GM12878 (cell line): ENCODE measurements at regions not wholly inside any gene's neighbourhood (a gene's known extent, or its start where the extent isn't known, plus 50 kb on each side); places are given as distances from the start of the nearest gene placed in this dataset.

Source experiments
- ATAC-seq: fragments of 200-7000 bp; cut with Tn5 transposase; 3 replicates; pipeline ENCODE4 v1.9.1; 2020; ENCODE audit warnings: mild to moderate bottlenecking, moderate library complexity
- BruUV-seq: library from RNA; stranded (reverse); fragments of 400-500 nt; replicated peaks from 2 replicates; lab custom pipeline; 2021; lab: Mats Ljungman, UMichigan
- CTCF ChIA-PET: fragments of 300-600 bp; sonication (Branson Sonifier 250); formaldehyde crosslinking; extraction: SDS; loops from one replicate; lab custom pipeline; 2021; ENCODE audit warnings: inconsistent platforms; lab: Yijun Ruan, JAX
- POLR2A ChIA-PET: fragments of 350-600 bp; formaldehyde crosslinking; extraction: SDS; loops from one replicate; lab custom pipeline; 2021; ENCODE audit warnings: inconsistent platforms; lab: Charles Lee
- RAD21 ChIA-PET: fragments of 300-600 bp; sonication (Branson Sonifier 250); formaldehyde crosslinking; loops from one replicate; lab custom pipeline; 2023; ENCODE audit warnings: antibody characterized with exemption; ENCODE audit not compliant: unreplicated experiment; lab: Charles Lee
- SMC1A ChIA-PET: fragments of 300-600 bp; sonication (Branson Sonifier 250); formaldehyde crosslinking; loops from one replicate; lab custom pipeline; 2023; ENCODE audit not compliant: unreplicated experiment, uncharacterized antibody; lab: Charles Lee
- DNase-seq: peaks from one replicate; pipeline ENCODE4 v3.0.0-alpha.2; 2011; ENCODE audit warnings: low read depth, low spot score
- FAIRE-seq: peaks from 3 replicates; lab custom pipeline; 2011; peaks lifted over from hg19 to GRCh38; lab: Jason Lieb, UNC
- H2AFZ ChIP-seq: 2 replicates; pipeline ENCODE4 v1.6.0; 2011; ENCODE audit warnings: low read depth, low read length, control low read depth; ENCODE audit not compliant: control insufficient read depth
- H3K27ac ChIP-seq: 2 replicates; pipeline ENCODE4 v1.5.1; 2011; ENCODE audit warnings: control low read depth; ENCODE audit not compliant: control insufficient read depth, insufficient read depth
- H3K27me3 ChIP-seq, 2 experiments: replicated peaks in 1 of 2; 2 replicates each; pipeline versions ENCODE4 v1.6.0 to v1.6.1; 2011; ENCODE audit warnings: low read length in 1 of 2; ENCODE audit not compliant: control insufficient read depth in 2 of 2, insufficient read depth in 2 of 2
- H3K36me3 ChIP-seq, 2 experiments: 2 replicates each; pipeline ENCODE4 v1.5.1; 2011; ENCODE audit warnings: low read length in 1 of 2; ENCODE audit not compliant: control insufficient read depth in 2 of 2, insufficient read depth in 2 of 2
- H3K4me1 ChIP-seq: 2 replicates; pipeline ENCODE4 v1.6.1; 2011; ENCODE audit warnings: mild to moderate bottlenecking, low read length, moderate library complexity, mixed read lengths; ENCODE audit not compliant: control insufficient read depth, insufficient read depth
- H3K4me2 ChIP-seq: 2 replicates; pipeline ENCODE4 v1.6.0; 2011; ENCODE audit warnings: control low read depth; ENCODE audit not compliant: control insufficient read depth, insufficient read depth
- H3K4me3 ChIP-seq: fragments of 200-600 bp; sonication (generic); 2 replicates; pipeline ENCODE4 v1.5.1; 2016
- H3K79me2 ChIP-seq: 2 replicates; pipeline ENCODE4 v1.6.0; 2011; ENCODE audit warnings: low read length; ENCODE audit not compliant: control insufficient read depth, insufficient read depth
- H3K9ac ChIP-seq: 2 replicates; pipeline ENCODE4 v1.8.0; 2011; ENCODE audit warnings: low read length, control low read depth, mixed read lengths; ENCODE audit not compliant: control insufficient read depth, insufficient read depth
- H3K9me3 ChIP-seq: replicated peaks from 3 replicates; pipeline ENCODE4 v1.5.1; 2011; ENCODE audit warnings: mild to moderate bottlenecking, low read length; ENCODE audit not compliant: control insufficient read depth, insufficient read depth
- H4K20me1 ChIP-seq: 2 replicates; pipeline ENCODE4 v1.6.0; 2011; ENCODE audit not compliant: control insufficient read depth, insufficient read depth
- CEBPZ ChIP-seq: fragments of 150-350 bp; IDR thresholded peaks from 2 replicates; pipeline ENCODE4 v1.6.1; 2016; ENCODE audit warnings: low read depth, low read length
- CHD2 ChIP-seq: IDR thresholded peaks from 2 replicates; pipeline ENCODE4 v1.6.1; 2011; ENCODE audit warnings: low read depth, low read length, improper control_type of control experiment, borderline replicate concordance
- EED ChIP-seq: sonication (generic); IDR thresholded peaks from 2 replicates; pipeline ENCODE4 v1.6.1; 2016; ENCODE audit warnings: antibody characterized with exemption, low read depth
- ELK1 ChIP-seq: IDR thresholded peaks from 2 replicates; pipeline ENCODE4 v1.6.1; 2012; ENCODE audit warnings: low read depth, low read length, improper control_type of control experiment
- FOS ChIP-seq: IDR thresholded peaks from 3 replicates; pipeline ENCODE4 v1.6.1; 2011; ENCODE audit warnings: borderline replicate concordance; ENCODE audit not compliant: insufficient read length; ENCODE audit errors: extremely low read depth
- JUNB ChIP-seq: IDR thresholded peaks from 2 replicates; pipeline ENCODE4 v1.6.1; 2016; ENCODE audit warnings: antibody characterized with exemption, mild to moderate bottlenecking
- JUND ChIP-seq: IDR thresholded peaks from 2 replicates; pipeline ENCODE4 v1.6.1; 2012; ENCODE audit warnings: low read depth, mild to moderate bottlenecking, low read length, improper control_type of control experiment, moderate library complexity
- RCOR1 ChIP-seq: conservative IDR thresholded peaks from 2 replicates; pipeline ENCODE4 v1.6.1; 2012; ENCODE audit warnings: low read depth, low read length, improper control_type of control experiment
- RUNX3 ChIP-seq: IDR thresholded peaks from 2 replicates; pipeline ENCODE4 v1.6.1; 2012; ENCODE audit warnings: low read length, inconsistent platforms
- SP1 ChIP-seq: IDR thresholded peaks from one replicate; pipeline ENCODE4 v1.6.1; 2011; ENCODE audit warnings: low read depth, low read length
- SUZ12 ChIP-seq: fragments of 200-600 bp; sonication (generic); IDR thresholded peaks from one replicate; pipeline ENCODE4 v1.6.1; 2018; ENCODE audit warnings: antibody characterized with exemption, mild to moderate bottlenecking; ENCODE audit not compliant: unreplicated experiment
- ZBTB4 ChIP-seq: fragments of 450-650 bp; formaldehyde crosslinking; IDR thresholded peaks from 2 replicates; pipeline ENCODE4 v1.4.0; 2022; ENCODE audit warnings: mild to moderate bottlenecking, moderate library complexity
- ZSCAN29 ChIP-seq: fragments of 450-650 bp; IDR thresholded peaks from 2 replicates; pipeline ENCODE4 v1.6.1; 2017; ENCODE audit warnings: mild to moderate bottlenecking, moderate library complexity
- WGBS: methylation state at CpG from one replicate; pipeline ENCODE4 v1.1.6; 2016; ENCODE audit warnings: low lambda C conversion rate; ENCODE audit not compliant: insufficient replicate concordance, insufficient coverage; ENCODE audit errors: missing lambda C conversion rate; 5-methylcytosine and 5-hydroxymethylcytosine counted together
- in situ Hi-C: fragments of 300-500 bp; cut with MboI; formaldehyde crosslinking; loops from 9 replicates; pipeline ENCODE4 v1.14.3; 2018; ENCODE audit warnings: mixed read lengths
- intact Hi-C: fragments of 100-400 bp; cut with micrococcal nuclease; formaldehyde crosslinking; loops from one replicate; pipeline ENCODE4 v1.14.2; 2022; ENCODE audit not compliant: unreplicated experiment

GRCh38 chr6:170093276-170093657 is 197.6 kb downstream of the DLL1 start:
- ChIA-PET POLR2A (no interaction called here), SMC1A (no interaction called here), CTCF (no interaction called here), RAD21 (no interaction called here)
- intact Hi-C loops = no loop called here
- no peak for FAIRE-seq
- BruUV-seq = no TSS peak
- TF ChIP-seq EED = no peak
- TF ChIP-seq ZBTB4 (CRISPR knock-in tag) = no peak
- TF ChIP-seq SP1 = no peak
- no peak for TF ChIP-seq RUNX3
- no peak for TF ChIP-seq CHD2
- no peak for TF ChIP-seq ELK1
- TF ChIP-seq RCOR1 = no peak
- no peak for TF ChIP-seq ZSCAN29
- TF ChIP-seq SUZ12 = no peak
- no peak for TF ChIP-seq FOS
- TF ChIP-seq CEBPZ = no peak
- no peak for TF ChIP-seq JUNB
- no peak for TF ChIP-seq JUND
- Histone ChIP-seq H3K27ac (no peak overlapping the region), H3K4me1 (peaks cover 21% of the 10 kb centered on the region), H3K27me3 (no peaks in the 10 kb centered on the region), H3K79me2 (no peaks in the 10 kb centered on the region), H3K36me3 (no peaks in the 10 kb centered on the region), H4K20me1 (no peaks in the 10 kb centered on the region), H3K4me2 (no peak overlapping the region), H2AFZ (no peak overlapping the region), H3K9me3 (no peaks in the 10 kb centered on the region; the same call in 2 of the 3 replicates), H3K9ac (no peak overlapping the region), H3K4me3 (no peak overlapping the region)
- WGBS = 79% methylated on average over 16 of the region's 17 CpGs
- no peak for DNase-seq
- no peak for ATAC-seq
- in situ Hi-C loops = no loop called here
